Testis (tissue), 2 donors: ENCODE measurements at regions not wholly inside any gene's neighbourhood (a gene's known extent, or its start where the extent isn't known, plus 50 kb on each side); places are given as distances from the start of the nearest gene placed in this dataset.

Experiments used
- CTCF ChIP-seq, 3 experiments: fragments of 450-650 bp in 2 of 3; fragments of 200-600 bp in 1 of 3; sonication (generic) in 1 of 3; IDR thresholded peaks; one replicate each; pipeline ENCODE4 v1.5.1; 2016 to 2019; ENCODE audit warnings: antibody characterized with exemption in 3 of 3, mild to moderate bottlenecking in 2 of 3, moderate library complexity in 1 of 3
- POLR2A ChIP-seq: fragments of 450-650 bp; IDR thresholded peaks from one replicate; pipeline ENCODE4 v1.6.1; 2017; ENCODE audit warnings: antibody characterized with exemption, mild to moderate bottlenecking, moderate library complexity

- TF ChIP-seq CTCF (IDR thresholded peaks at IDR 0.05) (no peak), POLR2A (no peak)
These were observed 247.6 kb downstream of the BRD1 start for GRCh38 chr22:49580024-49580423.
